GM12873 (cell line): ENCODE measurements at regions not wholly inside any gene's neighbourhood (a gene's known extent, or its start where the extent isn't known, plus 50 kb on each side); places are given as distances from the start of the nearest gene placed in this dataset.

Experiments used
- CTCF ChIP-seq: IDR thresholded peaks from 2 replicates; pipeline ENCODE4 v1.5.1; 2012; ENCODE audit warnings: low read depth, mild to moderate bottlenecking, moderate library complexity, low read length, control low read depth; ENCODE audit not compliant: insufficient read depth; ENCODE audit errors: missing control alignments

GRCh38 chr4:129481107-129481506 is 385.2 kb downstream of the C4orf33 start:
- no peak for TF ChIP-seq CTCF

GRCh38 chr4:129488427-129488826 is 392.5 kb downstream of the C4orf33 start:
- no peak for TF ChIP-seq CTCF

DNA sequence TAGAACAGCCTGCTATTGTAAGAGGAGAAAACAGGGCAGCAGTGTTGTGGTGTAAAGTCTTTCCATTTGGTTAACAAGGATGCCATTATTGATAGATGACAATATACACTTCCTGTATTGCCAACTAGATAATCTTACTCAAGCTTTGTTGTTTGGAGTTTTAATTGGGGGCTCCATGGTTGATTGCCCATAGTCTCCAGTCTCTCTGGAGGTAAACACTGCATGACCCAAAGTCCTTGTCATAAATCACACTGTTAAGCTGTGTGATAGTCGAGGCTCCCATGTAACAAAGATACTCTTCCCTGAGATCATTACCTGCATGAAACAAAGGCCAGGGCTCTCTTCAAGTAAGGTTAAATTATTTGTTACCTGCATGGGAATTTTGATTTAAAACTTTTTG is 394.6 kb downstream of the C4orf33 start:
- no peak for TF ChIP-seq CTCF

DNA sequence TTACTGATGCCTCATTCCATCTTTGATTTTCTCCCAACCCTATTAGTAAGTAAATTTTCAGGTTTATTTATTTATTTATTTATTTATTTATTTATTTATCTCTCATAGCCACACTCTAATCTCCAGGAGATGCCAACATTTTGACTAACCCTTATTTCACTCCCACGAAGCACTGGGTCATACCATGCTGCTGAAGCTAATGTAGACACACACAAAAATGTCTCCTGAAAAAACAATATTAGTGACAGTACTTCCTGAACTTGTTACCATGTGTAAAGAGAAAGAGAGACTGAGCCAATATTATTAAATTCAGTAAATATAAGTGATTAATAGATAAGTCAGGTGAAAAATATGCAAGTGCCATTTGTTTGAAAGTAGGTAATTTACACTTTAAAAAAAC is 402.7 kb downstream of the C4orf33 start:
- no peak for TF ChIP-seq CTCF

GRCh38 chr4:129514852-129515251 is 418.9 kb downstream of the C4orf33 start:
- no peak for TF ChIP-seq CTCF

DNA sequence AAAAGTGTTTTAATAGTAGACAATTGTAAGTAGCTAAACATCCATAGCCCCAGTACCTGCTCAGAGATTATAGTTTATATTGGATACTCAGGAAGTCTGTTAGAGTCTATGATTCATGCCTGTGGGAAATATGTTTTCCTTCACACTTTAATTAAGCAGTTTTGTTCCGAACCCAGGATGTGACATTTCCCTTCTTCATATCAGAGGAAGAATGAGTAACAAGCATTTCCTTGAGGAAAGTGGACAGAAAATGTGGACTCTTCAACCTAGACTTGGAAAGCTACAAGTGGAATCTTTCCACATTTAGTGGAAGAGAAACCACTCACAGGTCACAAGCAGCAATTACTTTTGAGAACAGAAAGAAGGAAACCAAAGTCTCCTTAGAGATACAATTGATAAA is 419.4 kb downstream of the C4orf33 start:
- TF ChIP-seq CTCF = no peak

- TF ChIP-seq CTCF = no peak
These were observed 430.9 kb downstream of the C4orf33 start for GRCh38 chr4:129526812-129527211.
